ENCODE measurements at regions not wholly inside any gene's neighbourhood (a gene's known extent, or its start where the extent isn't known, plus 50 kb on each side); places are given as distances from the start of the nearest gene placed in this dataset.

GRCh38 chr18:60162388-60162787 is 210.2 kb downstream of the MC4R start:
- ChIA-PET CTCF (interaction anchor here (0.7 kb wide), 1 partner anchor 98 kb away, joined by 3 read pairs; no protein-coding TSS in a partner anchor), POLR2A (no interaction called here)
- no peak for DNase-seq (ENCODE audit: low read depth)
- Histone ChIP-seq H3K27me3 (ENCODE audit: control insufficient read depth, insufficient read depth, low read length) (no peaks in the 10 kb centered on the region), H3K36me3 (ENCODE audit: control insufficient read depth, insufficient read depth, low read length) (no peaks in the 10 kb centered on the region), H3K4me3 (ENCODE audit: low read depth, low read length) (no peak overlapping the region)
- TF ChIP-seq, protein P1, sequence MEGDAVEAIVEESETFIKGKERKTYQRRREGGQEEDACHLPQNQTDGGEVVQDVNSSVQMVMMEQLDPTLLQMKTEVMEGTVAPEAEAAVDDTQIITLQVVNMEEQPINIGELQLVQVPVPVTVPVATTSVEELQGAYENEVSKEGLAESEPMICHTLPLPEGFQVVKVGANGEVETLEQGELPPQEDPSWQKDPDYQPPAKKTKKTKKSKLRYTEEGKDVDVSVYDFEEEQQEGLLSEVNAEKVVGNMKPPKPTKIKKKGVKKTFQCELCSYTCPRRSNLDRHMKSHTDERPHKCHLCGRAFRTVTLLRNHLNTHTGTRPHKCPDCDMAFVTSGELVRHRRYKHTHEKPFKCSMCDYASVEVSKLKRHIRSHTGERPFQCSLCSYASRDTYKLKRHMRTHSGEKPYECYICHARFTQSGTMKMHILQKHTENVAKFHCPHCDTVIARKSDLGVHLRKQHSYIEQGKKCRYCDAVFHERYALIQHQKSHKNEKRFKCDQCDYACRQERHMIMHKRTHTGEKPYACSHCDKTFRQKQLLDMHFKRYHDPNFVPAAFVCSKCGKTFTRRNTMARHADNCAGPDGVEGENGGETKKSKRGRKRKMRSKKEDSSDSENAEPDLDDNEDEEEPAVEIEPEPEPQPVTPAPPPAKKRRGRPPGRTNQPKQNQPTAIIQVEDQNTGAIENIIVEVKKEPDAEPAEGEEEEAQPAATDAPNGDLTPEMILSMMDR (IDR thresholded peaks at IDR 0.05; ENCODE audit: insufficient read depth, low read depth, low read length), result no peak

GRCh38 chr18:60157810-60158209 is 214.8 kb downstream of the MC4R start:
- Histone ChIP-seq H3K27me3 (ENCODE audit: control insufficient read depth, insufficient read depth, low read length) (no peaks in the 10 kb centered on the region), H3K36me3 (ENCODE audit: control insufficient read depth, insufficient read depth, low read length) (no peaks in the 10 kb centered on the region), H3K4me3 (ENCODE audit: low read depth, low read length) (no peak overlapping the region)
- DNase-seq (ENCODE audit: low read depth), result no peak
- CTCF ChIA-PET, result interaction anchor here (1.5 kb wide), 1 partner anchor 52 kb away, joined by 3 read pairs; no protein-coding TSS in a partner anchor
- POLR2A ChIA-PET, result no interaction called here
- TF ChIP-seq, protein P1 (IDR thresholded peaks at IDR 0.05; ENCODE audit: insufficient read depth, low read depth, low read length), result no peak

GRCh38 chr18:60153376-60153775 is 219.2 kb downstream of the MC4R start:
- H3K4me3 ChIP-seq (ENCODE audit: low read depth, low read length), result no peak overlapping the region
- H3K36me3 ChIP-seq (ENCODE audit: control insufficient read depth, insufficient read depth, low read length), result no peaks in the 10 kb centered on the region
- CTCF ChIA-PET, result interaction anchor here (0.7 to 1.7 kb wide), 2 partner anchors 25 to 159 kb away, joined by 3 read pairs; no protein-coding TSS in a partner anchor
- POLR2A ChIA-PET, result no interaction called here
- TF ChIP-seq, protein P1 (IDR thresholded peaks at IDR 0.05; ENCODE audit: insufficient read depth, low read depth, low read length), result no peak
- H3K27me3 ChIP-seq (ENCODE audit: control insufficient read depth, insufficient read depth, low read length), result no peaks in the 10 kb centered on the region
- DNase-seq (ENCODE audit: low read depth), result no peak

DNA sequence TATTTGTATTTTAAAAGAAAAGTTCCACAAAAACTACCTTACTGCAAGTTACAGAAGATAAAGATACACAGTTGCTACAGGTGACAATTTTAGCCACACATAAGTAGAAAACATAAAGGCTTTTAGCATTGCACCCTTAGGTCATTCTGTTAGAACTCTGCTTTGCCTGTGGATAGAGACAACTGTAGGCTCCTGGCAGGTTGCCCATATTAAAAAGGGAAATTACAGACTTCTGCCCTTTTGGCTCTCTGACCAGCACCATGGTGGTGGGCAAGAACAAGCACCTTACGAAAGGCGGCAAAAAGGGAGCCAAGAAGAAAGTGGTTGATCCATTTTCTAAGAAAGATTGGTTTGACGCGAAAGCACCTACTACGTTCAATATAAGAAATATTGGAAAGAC is 223.3 kb downstream of the MC4R start:
- H3K27me3 ChIP-seq (ENCODE audit: control insufficient read depth, insufficient read depth, low read length), result no peaks in the 10 kb centered on the region
- ChIA-PET CTCF (no interaction called here), POLR2A (no interaction called here)
- DNase-seq (ENCODE audit: low read depth), result no peak
- TF ChIP-seq, protein P1 (IDR thresholded peaks at IDR 0.05; ENCODE audit: insufficient read depth, low read depth, low read length), result no peak
- no peak overlapping the region for H3K4me3 ChIP-seq (ENCODE audit: low read depth, low read length)
- no peaks in the 10 kb centered on the region for H3K36me3 ChIP-seq (ENCODE audit: control insufficient read depth, insufficient read depth, low read length)

DNA sequence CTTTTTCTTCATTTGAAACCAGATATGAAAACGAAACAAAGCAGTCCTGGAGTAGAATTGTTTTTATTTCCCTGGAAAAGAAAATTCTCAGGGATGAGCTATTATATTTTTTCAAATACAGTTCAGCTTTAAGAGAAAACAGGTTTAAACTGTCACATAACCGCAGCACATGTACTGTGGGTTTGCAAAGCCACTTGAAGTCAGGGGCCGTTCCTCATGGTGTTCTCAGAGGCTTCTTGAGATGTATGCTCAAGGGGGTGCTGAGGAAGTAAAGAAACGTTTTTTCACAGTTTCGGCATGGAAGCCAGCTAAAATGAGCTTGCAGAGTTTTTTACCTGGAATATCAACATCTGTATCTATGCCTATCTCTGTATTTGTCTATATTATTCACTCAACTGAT is 225.3 kb downstream of the MC4R start:
- Histone ChIP-seq H3K36me3 (ENCODE audit: control insufficient read depth, insufficient read depth, low read length) (no peaks in the 10 kb centered on the region), H3K4me3 (ENCODE audit: low read depth, low read length) (no peak overlapping the region), H3K27me3 (ENCODE audit: control insufficient read depth, insufficient read depth, low read length) (no peaks in the 10 kb centered on the region)
- TF ChIP-seq, protein P1 (IDR thresholded peaks at IDR 0.05; ENCODE audit: insufficient read depth, low read depth, low read length), result no peak
- ChIA-PET POLR2A (no interaction called here), CTCF (no interaction called here)
- DNase-seq (ENCODE audit: low read depth), result no peak

Measured in BJ (cell line).